ENCODE measurements at regions not wholly inside any gene's neighbourhood (a gene's known extent, or its start where the extent isn't known, plus 50 kb on each side); places are given as distances from the start of the nearest gene placed in this dataset.
A peak's percentile ranks its signal among the peaks of the same experiment; 100 is the strongest.

DNA sequence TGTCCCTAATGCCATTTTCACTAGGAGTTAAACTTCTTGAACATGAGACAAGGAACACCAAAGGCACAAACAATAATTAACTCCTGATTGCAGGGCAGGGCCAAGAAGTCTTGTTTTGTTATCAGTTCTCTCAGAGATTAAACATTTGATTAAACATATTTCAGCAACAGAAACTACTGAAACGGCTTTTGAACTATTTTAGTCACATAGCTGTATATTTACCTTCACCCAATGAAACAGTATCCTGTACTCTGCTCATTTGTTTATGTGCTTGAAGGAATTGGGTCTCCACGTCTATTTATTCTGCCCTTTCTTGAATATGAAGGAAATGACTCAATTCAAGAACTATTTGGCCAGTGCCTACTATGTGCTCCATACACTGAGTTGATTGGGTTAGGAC is 51.3 kb upstream of the PTCSC3 start:
- TF ChIP-seq, protein P1, sequence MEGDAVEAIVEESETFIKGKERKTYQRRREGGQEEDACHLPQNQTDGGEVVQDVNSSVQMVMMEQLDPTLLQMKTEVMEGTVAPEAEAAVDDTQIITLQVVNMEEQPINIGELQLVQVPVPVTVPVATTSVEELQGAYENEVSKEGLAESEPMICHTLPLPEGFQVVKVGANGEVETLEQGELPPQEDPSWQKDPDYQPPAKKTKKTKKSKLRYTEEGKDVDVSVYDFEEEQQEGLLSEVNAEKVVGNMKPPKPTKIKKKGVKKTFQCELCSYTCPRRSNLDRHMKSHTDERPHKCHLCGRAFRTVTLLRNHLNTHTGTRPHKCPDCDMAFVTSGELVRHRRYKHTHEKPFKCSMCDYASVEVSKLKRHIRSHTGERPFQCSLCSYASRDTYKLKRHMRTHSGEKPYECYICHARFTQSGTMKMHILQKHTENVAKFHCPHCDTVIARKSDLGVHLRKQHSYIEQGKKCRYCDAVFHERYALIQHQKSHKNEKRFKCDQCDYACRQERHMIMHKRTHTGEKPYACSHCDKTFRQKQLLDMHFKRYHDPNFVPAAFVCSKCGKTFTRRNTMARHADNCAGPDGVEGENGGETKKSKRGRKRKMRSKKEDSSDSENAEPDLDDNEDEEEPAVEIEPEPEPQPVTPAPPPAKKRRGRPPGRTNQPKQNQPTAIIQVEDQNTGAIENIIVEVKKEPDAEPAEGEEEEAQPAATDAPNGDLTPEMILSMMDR (conservative IDR thresholded peaks at IDR 0.05): no peak
- TF ChIP-seq EZH2 (IDR thresholded peaks at IDR 0.05; ENCODE audit: low read depth): no peak
- H3K79me2 ChIP-seq (ENCODE audit: low read depth): no peaks in the 10 kb centered on the region
- H3K9me2 ChIP-seq (ENCODE audit: insufficient read depth): no peaks in the 10 kb centered on the region
- no peaks in the 10 kb centered on the region for H3F3A ChIP-seq (ENCODE audit: insufficient read depth, low read depth)
- no peak overlapping the region for H2AFZ ChIP-seq
- peaks cover 8% of the 10 kb centered on the region; the same call in 1 of the 2 replicates for H3K4me1 ChIP-seq (replicated peaks; ENCODE audit: insufficient read depth)
- H4K20me1 ChIP-seq (ENCODE audit: insufficient read depth): no peaks in the 10 kb centered on the region
- peak in 1 of 2 experiments; percentile 43 for DNase-seq
- H3K4me3 ChIP-seq: no peak overlapping the region
- ChIA-PET CTCF (no interaction called here), POLR2A (ENCODE audit: unreplicated experiment) (interaction anchor here (0.7 kb wide), 1 partner anchor 347 kb away, joined by 3 read pairs; no protein-coding TSS in a partner anchor)
- no peak overlapping the region for H3K27ac ChIP-seq
- BruUV-seq (replicated peaks): no TSS peak
- no peaks in the 10 kb centered on the region for H3K9me3 ChIP-seq (ENCODE audit: insufficient read depth, low read depth)
- H3K4me2 ChIP-seq: no peak overlapping the region
- intact Hi-C loops (cut with micrococcal nuclease; ENCODE audit: unreplicated experiment): no loop called here
- H3K36me3 ChIP-seq (ENCODE audit: low read depth): no peaks in the 10 kb centered on the region
- H3K27me3 ChIP-seq (ENCODE audit: insufficient read depth, low read depth): no peaks in the 10 kb centered on the region

DNA sequence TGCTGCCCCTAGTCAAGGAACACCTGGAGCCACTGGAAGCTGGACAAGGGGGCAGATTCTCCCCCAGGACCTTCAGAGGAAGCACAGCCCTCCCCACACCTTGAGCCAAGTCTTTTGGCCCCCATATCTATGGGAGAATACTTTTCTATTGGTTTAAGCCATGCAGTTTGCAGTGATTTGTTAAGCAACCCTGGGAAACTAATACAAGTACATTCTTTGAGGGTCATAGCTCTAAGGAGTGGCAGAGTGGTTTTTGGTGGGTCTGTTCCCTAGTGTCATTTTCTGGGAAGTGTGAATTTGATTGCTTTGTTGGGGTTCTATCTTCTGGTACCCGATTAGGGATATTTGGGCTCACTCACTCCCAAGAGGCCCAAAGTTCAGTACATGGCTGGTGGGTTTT is 50.8 kb upstream of the PTCSC3 start:
- no peak overlapping the region for H3K4me2 ChIP-seq

More for the DNA sequence above, 50.8 kb upstream of the PTCSC3 start:
- intact Hi-C loops (cut with micrococcal nuclease; ENCODE audit: unreplicated experiment): no loop called here
- no peak for DNase-seq
- no TSS peak for BruUV-seq (replicated peaks)
- Histone ChIP-seq H3K9me3 (ENCODE audit: insufficient read depth, low read depth) (no peaks in the 10 kb centered on the region), H2AFZ (no peak overlapping the region), H3K27me3 (ENCODE audit: insufficient read depth, low read depth) (no peaks in the 10 kb centered on the region), H3K27ac (no peak overlapping the region), H4K20me1 (ENCODE audit: insufficient read depth) (no peaks in the 10 kb centered on the region), H3K36me3 (ENCODE audit: low read depth) (no peaks in the 10 kb centered on the region), H3F3A (ENCODE audit: insufficient read depth, low read depth) (no peaks in the 10 kb centered on the region), H3K79me2 (ENCODE audit: low read depth) (no peaks in the 10 kb centered on the region), H3K4me1 (replicated peaks; ENCODE audit: insufficient read depth) (peaks cover 8% of the 10 kb centered on the region; the same call in 1 of the 2 replicates), H3K9me2 (ENCODE audit: insufficient read depth) (no peaks in the 10 kb centered on the region), H3K4me3 (no peak overlapping the region)
- ChIA-PET CTCF (no interaction called here), POLR2A (ENCODE audit: unreplicated experiment) (no interaction called here)
- TF ChIP-seq, protein P1 (conservative IDR thresholded peaks at IDR 0.05): no peak
- no peak for TF ChIP-seq EZH2 (IDR thresholded peaks at IDR 0.05; ENCODE audit: low read depth)

Measured in PC-9 (cell line).